ENCODE measurements at regions not wholly inside any gene's neighbourhood (a gene's known extent, or its start where the extent isn't known, plus 50 kb on each side); places are given as distances from the start of the nearest gene placed in this dataset.

- no peak overlapping the region for H3K9ac ChIP-seq (ENCODE audit: low read depth in 2 of 2, low read length in 2 of 2)
- no peak overlapping the region for H3K4me3 ChIP-seq
- no peak overlapping the region for H3K27ac ChIP-seq
- no peaks in the 10 kb centered on the region for H3K9me3 ChIP-seq
- no peak for DNase-seq
- H3K36me3 ChIP-seq = no peaks in the 10 kb centered on the region
- H3K27me3 ChIP-seq = no peaks in the 10 kb centered on the region
- intact Hi-C loops (cut with DNase I) = no loop called here
- H3K4me1 ChIP-seq = no peaks in the 10 kb centered on the region
- TF ChIP-seq CTCF (IDR thresholded peaks at IDR 0.05) = no peak
Measured at GRCh38 chr4:66430856-66431255, 760.6 kb upstream of the EPHA5 start.

- no peaks in the 10 kb centered on the region for H3K36me3 ChIP-seq
- no peak for TF ChIP-seq CTCF (IDR thresholded peaks at IDR 0.05)
- no peaks in the 10 kb centered on the region for H3K4me1 ChIP-seq
- no peak overlapping the region for H3K4me3 ChIP-seq
- no peak for DNase-seq
- no peak overlapping the region for H3K27ac ChIP-seq
- no peaks in the 10 kb centered on the region for H3K27me3 ChIP-seq
- intact Hi-C loops (cut with DNase I) = no loop called here
- no peaks in the 10 kb centered on the region for H3K9me3 ChIP-seq
- no peak overlapping the region for H3K9ac ChIP-seq (ENCODE audit: low read depth in 2 of 2, low read length in 2 of 2)
Measured at GRCh38 chr4:66429276-66429675, 759.0 kb upstream of the EPHA5 start.

DNA sequence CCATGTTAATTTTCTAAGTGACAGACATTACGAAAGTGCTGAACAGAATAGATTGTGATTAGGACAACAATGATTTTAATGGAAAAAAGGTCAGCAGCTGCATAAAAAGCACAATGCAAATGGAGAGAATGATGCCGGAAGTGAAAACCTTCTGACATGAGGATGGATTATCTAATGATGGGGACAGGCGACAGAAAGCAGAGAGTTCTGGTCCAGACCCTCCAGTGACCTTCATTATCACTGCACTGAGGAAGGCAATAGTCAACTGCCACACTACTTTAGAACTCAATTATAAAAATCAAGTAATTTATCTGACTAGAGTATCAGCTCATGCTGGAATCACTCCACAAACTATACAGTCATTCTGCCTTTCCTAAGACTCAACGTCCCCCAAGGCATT, 746.1 kb upstream of the EPHA5 start:
- Histone ChIP-seq H3K4me1 (no peaks in the 10 kb centered on the region), H3K9ac (ENCODE audit: low read depth in 2 of 2, low read length in 2 of 2) (no peak overlapping the region), H3K27me3 (no peaks in the 10 kb centered on the region), H3K9me3 (no peaks in the 10 kb centered on the region), H3K27ac (no peak overlapping the region), H3K36me3 (no peaks in the 10 kb centered on the region), H3K4me3 (no peak overlapping the region)
- DNase-seq = no peak
- TF ChIP-seq CTCF (IDR thresholded peaks at IDR 0.05) = no peak
- intact Hi-C loops (cut with DNase I) = no loop called here

DNA sequence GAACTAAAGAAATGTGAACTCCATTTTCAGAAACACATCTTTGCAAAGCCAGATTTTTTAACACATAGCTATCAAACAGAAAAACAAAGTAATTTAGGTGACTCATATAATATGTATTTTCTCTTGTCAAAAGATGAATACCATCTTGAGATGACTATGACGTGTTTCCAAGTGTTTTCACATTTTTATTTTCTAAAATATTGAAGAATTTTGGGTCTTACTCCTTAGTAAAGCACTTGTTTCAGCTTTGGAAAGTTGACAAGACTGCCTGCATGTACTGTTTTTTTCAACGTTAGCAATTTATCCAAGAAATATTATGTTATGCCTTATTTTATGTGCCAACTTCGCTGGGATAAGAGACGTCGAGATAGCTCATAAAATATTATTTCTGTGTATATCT, 733.9 kb upstream of the EPHA5 start:
- Histone ChIP-seq H3K9me3 (no peaks in the 10 kb centered on the region), H3K36me3 (no peaks in the 10 kb centered on the region), H3K27ac (no peak overlapping the region), H3K27me3 (no peaks in the 10 kb centered on the region), H3K4me3 (no peak overlapping the region), H3K4me1 (no peaks in the 10 kb centered on the region), H3K9ac (ENCODE audit: low read depth in 2 of 2, low read length in 2 of 2) (no peak overlapping the region)
- no peak for TF ChIP-seq CTCF (IDR thresholded peaks at IDR 0.05)
- intact Hi-C loops (cut with DNase I) = no loop called here
- no peak for DNase-seq

DNA sequence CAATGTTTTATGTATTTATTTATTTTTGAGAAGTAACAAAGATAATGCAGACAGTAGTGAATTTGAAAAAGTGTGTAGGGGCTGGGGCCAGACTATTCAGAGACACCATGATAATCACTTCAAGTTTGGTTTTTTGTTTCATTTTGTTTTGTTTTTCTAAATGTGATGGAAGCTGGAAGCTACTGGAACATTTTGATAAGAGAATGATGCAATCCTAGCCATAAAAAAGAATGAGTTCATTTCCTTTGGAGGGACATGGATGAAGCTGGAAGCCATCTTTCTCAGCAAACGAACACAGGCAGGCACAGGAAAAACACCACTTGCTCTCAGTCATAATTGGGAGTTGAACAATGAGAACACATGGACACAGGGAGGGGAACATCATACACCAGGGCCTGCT, 706.6 kb upstream of the EPHA5 start:
- H3K27ac ChIP-seq = no peak overlapping the region
- peaks cover 3% of the 10 kb centered on the region for H3K9me3 ChIP-seq
- TF ChIP-seq CTCF (IDR thresholded peaks at IDR 0.05) = no peak
- H3K9ac ChIP-seq (ENCODE audit: low read depth in 2 of 2, low read length in 2 of 2) = no peak overlapping the region
- no peak for DNase-seq
- intact Hi-C loops (cut with DNase I) = no loop called here
- H3K27me3 ChIP-seq = no peaks in the 10 kb centered on the region
- no peaks in the 10 kb centered on the region for H3K4me1 ChIP-seq
- H3K4me3 ChIP-seq = no peak overlapping the region
- no peaks in the 10 kb centered on the region for H3K36me3 ChIP-seq

DNA sequence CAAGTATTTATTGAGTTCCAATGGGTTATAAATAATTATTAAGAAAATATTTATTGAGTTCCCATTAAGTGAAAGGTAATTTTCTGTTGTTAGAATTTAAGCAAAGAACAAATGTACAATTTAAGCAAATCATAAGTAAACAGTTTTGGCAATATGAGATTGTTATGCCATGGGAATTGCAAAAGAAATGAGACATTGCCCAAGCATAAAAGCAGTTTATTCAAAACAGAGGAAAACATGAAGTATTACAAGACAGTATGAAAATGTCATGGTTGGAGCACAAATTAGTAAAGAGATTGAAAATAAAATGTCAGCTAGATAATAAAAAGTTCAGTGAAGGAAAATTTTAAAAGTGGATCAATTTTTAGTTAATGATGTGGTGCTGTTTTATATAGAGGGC, 706.1 kb upstream of the EPHA5 start:
- peaks cover 3% of the 10 kb centered on the region for H3K9me3 ChIP-seq
- no peak overlapping the region for H3K27ac ChIP-seq
- DNase-seq = no peak
- intact Hi-C loops (cut with DNase I) = no loop called here
- no peaks in the 10 kb centered on the region for H3K27me3 ChIP-seq
- no peak for TF ChIP-seq CTCF (IDR thresholded peaks at IDR 0.05)
- H3K4me3 ChIP-seq = no peak overlapping the region
- no peaks in the 10 kb centered on the region for H3K4me1 ChIP-seq
- no peaks in the 10 kb centered on the region for H3K36me3 ChIP-seq
- H3K9ac ChIP-seq (ENCODE audit: low read depth in 2 of 2, low read length in 2 of 2) = no peak overlapping the region

Data from colonic mucosa (tissue), 4 donors.